ENCODE measurements at regions not wholly inside any gene's neighbourhood (a gene's known extent, or its start where the extent isn't known, plus 50 kb on each side); places are given as distances from the start of the nearest gene placed in this dataset.
"Not testable (repeated sequence)": the region's sequence is repeated elsewhere in the genome, so short reads cannot be mapped to it uniquely, and the experiment has no call there.

- Histone ChIP-seq H3K36me3 (ENCODE audit: control insufficient read depth in 1 of 2, insufficient read depth in 2 of 2, low read length in 1 of 2) (no peaks in the 10 kb centered on the region), H3K4me3 (ENCODE audit: low read length in 2 of 2) (no peak overlapping the region), H3K27me3 (ENCODE audit: control insufficient read depth in 1 of 2, insufficient read depth in 2 of 2, low read length in 1 of 2) (no peaks in the 10 kb centered on the region), H3K4me1 (ENCODE audit: control insufficient read depth in 1 of 2, insufficient read depth in 2 of 2, low read length in 2 of 2) (no peaks in the 10 kb centered on the region), H3K9me3 (ENCODE audit: control insufficient read depth, low read length) (no peaks in the 10 kb centered on the region), H3K27ac (ENCODE audit: low read depth in 1 of 2, low read length in 2 of 2) (no peak overlapping the region)
- intact Hi-C loops (cut with DNase I) = no loop called here
- WGBS, 2 donors = 90 to 93% methylated on average over 6 of the region's 6 CpGs
- ATAC-seq (ENCODE audit: low FRiP score) = no peak
- no peak for DNase-seq
Measured at GRCh38 chr3:68614087-68614486, 318.3 kb downstream of the TAFA4 start.

- WGBS, 2 donors = 77 to 94% methylated on average over 2 of the region's 2 CpGs
- no peak overlapping the region for H3K4me3 ChIP-seq (ENCODE audit: low read length in 2 of 2)
- DNase-seq (no peak), ATAC-seq (ENCODE audit: low FRiP score) (no peak)
- no peak overlapping the region for H3K27ac ChIP-seq (ENCODE audit: low read depth in 1 of 2, low read length in 2 of 2)
- intact Hi-C loops (cut with DNase I) = no loop called here
- H3K9me3 ChIP-seq (ENCODE audit: control insufficient read depth, low read length) = no peaks in the 10 kb centered on the region
- no peaks in the 10 kb centered on the region for H3K36me3 ChIP-seq (ENCODE audit: control insufficient read depth in 1 of 2, insufficient read depth in 2 of 2, low read length in 1 of 2)
- H3K27me3 ChIP-seq (ENCODE audit: control insufficient read depth in 1 of 2, insufficient read depth in 2 of 2, low read length in 1 of 2) = no peaks in the 10 kb centered on the region
- no peaks in the 10 kb centered on the region for H3K4me1 ChIP-seq (ENCODE audit: control insufficient read depth in 1 of 2, insufficient read depth in 2 of 2, low read length in 2 of 2)
Measured at GRCh38 chr3:68571321-68571720, 361.0 kb downstream of the TAFA4 start.

- WGBS, 2 donors = 74 to 76% methylated on average over 2 of the region's 2 CpGs
- no peak for ATAC-seq (ENCODE audit: low FRiP score)
- H3K27ac ChIP-seq (ENCODE audit: low read depth in 1 of 2, low read length in 2 of 2) = no peak overlapping the region
- no peak overlapping the region for H3K4me3 ChIP-seq (ENCODE audit: low read length in 2 of 2)
- H3K27me3 ChIP-seq (ENCODE audit: control insufficient read depth in 1 of 2, insufficient read depth in 2 of 2, low read length in 1 of 2) = no peaks in the 10 kb centered on the region
- DNase-seq = no peak
- intact Hi-C loops (cut with DNase I) = no loop called here
- H3K36me3 ChIP-seq (ENCODE audit: control insufficient read depth in 1 of 2, insufficient read depth in 2 of 2, low read length in 1 of 2) = no peaks in the 10 kb centered on the region
- no peaks in the 10 kb centered on the region for H3K9me3 ChIP-seq (ENCODE audit: control insufficient read depth, low read length)
- no peaks in the 10 kb centered on the region for H3K4me1 ChIP-seq (ENCODE audit: control insufficient read depth in 1 of 2, insufficient read depth in 2 of 2, low read length in 2 of 2)
Measured at GRCh38 chr3:68560728-68561127, 371.6 kb downstream of the TAFA4 start.

- H3K4me1 ChIP-seq (ENCODE audit: control insufficient read depth in 1 of 2, insufficient read depth in 2 of 2, low read length in 2 of 2) = no peaks in the 10 kb centered on the region
- ATAC-seq (ENCODE audit: low FRiP score) = no peak
Measured at GRCh38 chr3:68535782-68536181, 396.6 kb downstream of the TAFA4 start.

GRCh38 chr3:68523330-68523729, 409.0 kb downstream of the TAFA4 start:
- Histone ChIP-seq H3K27ac (ENCODE audit: low read depth in 1 of 2, low read length in 2 of 2) (no peak overlapping the region), H3K36me3 (ENCODE audit: control insufficient read depth in 1 of 2, insufficient read depth in 2 of 2, low read length in 1 of 2) (no peaks in the 10 kb centered on the region), H3K4me1 (ENCODE audit: control insufficient read depth in 1 of 2, insufficient read depth in 2 of 2, low read length in 2 of 2) (no peaks in the 10 kb centered on the region), H3K4me3 (ENCODE audit: low read length in 2 of 2) (no peak overlapping the region), H3K9me3 (ENCODE audit: control insufficient read depth, low read length) (peaks cover 1% of the 10 kb centered on the region), H3K27me3 (ENCODE audit: control insufficient read depth in 1 of 2, insufficient read depth in 2 of 2, low read length in 1 of 2) (no peaks in the 10 kb centered on the region)
- intact Hi-C loops (cut with DNase I) = no loop called here
- DNase-seq = no peak
- no peak for ATAC-seq (ENCODE audit: low FRiP score)

More at GRCh38 chr3:68535782-68536181, 396.6 kb downstream of the TAFA4 start:
- no peaks in the 10 kb centered on the region for H3K27me3 ChIP-seq (ENCODE audit: control insufficient read depth in 1 of 2, insufficient read depth in 2 of 2, low read length in 1 of 2)
- no peak overlapping the region for H3K27ac ChIP-seq (ENCODE audit: low read depth in 1 of 2, low read length in 2 of 2)
- no peak for DNase-seq
- no peaks in the 10 kb centered on the region for H3K36me3 ChIP-seq (ENCODE audit: control insufficient read depth in 1 of 2, insufficient read depth in 2 of 2, low read length in 1 of 2)
- intact Hi-C loops (cut with DNase I) = no loop called here
- no peaks in the 10 kb centered on the region for H3K9me3 ChIP-seq (ENCODE audit: control insufficient read depth, low read length)
- no peak overlapping the region for H3K4me3 ChIP-seq (ENCODE audit: low read length in 2 of 2)

- intact Hi-C loops (cut with DNase I) = no loop called here
- H3K4me3 ChIP-seq (ENCODE audit: low read length in 2 of 2) = no peak overlapping the region
- 52 to 59% methylated on average over 1 of the region's 1 CpG for WGBS, 2 donors
- no peaks in the 10 kb centered on the region for H3K9me3 ChIP-seq (ENCODE audit: control insufficient read depth, low read length)
- no peaks in the 10 kb centered on the region for H3K27me3 ChIP-seq (ENCODE audit: control insufficient read depth in 1 of 2, insufficient read depth in 2 of 2, low read length in 1 of 2)
- no peak overlapping the region for H3K27ac ChIP-seq (ENCODE audit: low read depth in 1 of 2, low read length in 2 of 2)
- H3K4me1 ChIP-seq (ENCODE audit: control insufficient read depth in 1 of 2, insufficient read depth in 2 of 2, low read length in 2 of 2) = no peaks in the 10 kb centered on the region
- no peaks in the 10 kb centered on the region for H3K36me3 ChIP-seq (ENCODE audit: control insufficient read depth in 1 of 2, insufficient read depth in 2 of 2, low read length in 1 of 2)
- ATAC-seq (ENCODE audit: low FRiP score) (no peak), DNase-seq (no peak)
Measured at GRCh38 chr3:68515237-68515636, 417.1 kb downstream of the TAFA4 start.

- no peak for ATAC-seq (ENCODE audit: low FRiP score)
- 50 to 57% methylated on average over 2 of the region's 2 CpGs for WGBS, 2 donors
- DNase-seq = no peak
- Histone ChIP-seq H3K27ac (ENCODE audit: low read depth in 1 of 2, low read length in 2 of 2) (no peak overlapping the region), H3K36me3 (ENCODE audit: control insufficient read depth in 1 of 2, insufficient read depth in 2 of 2, low read length in 1 of 2) (no peaks in the 10 kb centered on the region), H3K4me3 (ENCODE audit: low read length in 2 of 2) (no peak overlapping the region), H3K27me3 (ENCODE audit: control insufficient read depth in 1 of 2, insufficient read depth in 2 of 2, low read length in 1 of 2) (no peaks in the 10 kb centered on the region), H3K4me1 (ENCODE audit: control insufficient read depth in 1 of 2, insufficient read depth in 2 of 2, low read length in 2 of 2) (no peaks in the 10 kb centered on the region), H3K9me3 (ENCODE audit: control insufficient read depth, low read length) (peaks cover 3% of the 10 kb centered on the region)
- intact Hi-C loops (cut with DNase I) = no loop called here
Measured at GRCh38 chr3:68504201-68504600, 428.1 kb downstream of the TAFA4 start.

- H3K27me3 ChIP-seq (ENCODE audit: control insufficient read depth in 1 of 2, insufficient read depth in 2 of 2, low read length in 1 of 2); intact Hi-C loops (cut with DNase I); H3K9me3 ChIP-seq (ENCODE audit: control insufficient read depth, low read length); H3K27ac ChIP-seq (ENCODE audit: low read depth in 1 of 2, low read length in 2 of 2); H3K4me1 ChIP-seq (ENCODE audit: control insufficient read depth in 1 of 2, insufficient read depth in 2 of 2, low read length in 2 of 2); DNase-seq; H3K36me3 ChIP-seq (ENCODE audit: control insufficient read depth in 1 of 2, insufficient read depth in 2 of 2, low read length in 1 of 2); H3K4me3 ChIP-seq (ENCODE audit: low read length in 2 of 2); ATAC-seq (ENCODE audit: low FRiP score): not testable (repeated sequence)
- WGBS, 2 donors = 92 to 97% methylated on average over 1 of the region's 1 CpG
Measured at GRCh38 chr3:68485845-68486244, 446.5 kb downstream of the TAFA4 start.

GRCh38 chr3:68485051-68485450, 447.3 kb downstream of the TAFA4 start:
- Histone ChIP-seq H3K4me3 (ENCODE audit: low read length in 2 of 2) (no peak overlapping the region), H3K9me3 (ENCODE audit: control insufficient read depth, low read length) (no peaks in the 10 kb centered on the region), H3K4me1 (ENCODE audit: control insufficient read depth in 1 of 2, insufficient read depth in 2 of 2, low read length in 2 of 2) (no peaks in the 10 kb centered on the region), H3K27ac (ENCODE audit: low read depth in 1 of 2, low read length in 2 of 2) (no peak overlapping the region), H3K27me3 (ENCODE audit: control insufficient read depth in 1 of 2, insufficient read depth in 2 of 2, low read length in 1 of 2) (no peaks in the 10 kb centered on the region), H3K36me3 (ENCODE audit: control insufficient read depth in 1 of 2, insufficient read depth in 2 of 2, low read length in 1 of 2) (no peaks in the 10 kb centered on the region)
- intact Hi-C loops (cut with DNase I) = no loop called here
- no peak for ATAC-seq (ENCODE audit: low FRiP score)
- WGBS, 2 donors = 83 to 100% methylated on average over 1 of the region's 1 CpG
- DNase-seq = no peak

Measured in aorta (tissue), 5 donors.